ENCODE measurements at regions not wholly inside any gene's neighbourhood (a gene's known extent, or its start where the extent isn't known, plus 50 kb on each side); places are given as distances from the start of the nearest gene placed in this dataset.
A peak's percentile ranks its signal among the peaks of the same experiment; 100 is the strongest.

- TF ChIP-seq, protein P1, sequence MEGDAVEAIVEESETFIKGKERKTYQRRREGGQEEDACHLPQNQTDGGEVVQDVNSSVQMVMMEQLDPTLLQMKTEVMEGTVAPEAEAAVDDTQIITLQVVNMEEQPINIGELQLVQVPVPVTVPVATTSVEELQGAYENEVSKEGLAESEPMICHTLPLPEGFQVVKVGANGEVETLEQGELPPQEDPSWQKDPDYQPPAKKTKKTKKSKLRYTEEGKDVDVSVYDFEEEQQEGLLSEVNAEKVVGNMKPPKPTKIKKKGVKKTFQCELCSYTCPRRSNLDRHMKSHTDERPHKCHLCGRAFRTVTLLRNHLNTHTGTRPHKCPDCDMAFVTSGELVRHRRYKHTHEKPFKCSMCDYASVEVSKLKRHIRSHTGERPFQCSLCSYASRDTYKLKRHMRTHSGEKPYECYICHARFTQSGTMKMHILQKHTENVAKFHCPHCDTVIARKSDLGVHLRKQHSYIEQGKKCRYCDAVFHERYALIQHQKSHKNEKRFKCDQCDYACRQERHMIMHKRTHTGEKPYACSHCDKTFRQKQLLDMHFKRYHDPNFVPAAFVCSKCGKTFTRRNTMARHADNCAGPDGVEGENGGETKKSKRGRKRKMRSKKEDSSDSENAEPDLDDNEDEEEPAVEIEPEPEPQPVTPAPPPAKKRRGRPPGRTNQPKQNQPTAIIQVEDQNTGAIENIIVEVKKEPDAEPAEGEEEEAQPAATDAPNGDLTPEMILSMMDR (IDR thresholded peaks at IDR 0.05), result no peak
- TF ChIP-seq POLR2A (IDR thresholded peaks at IDR 0.05), result no peak
- no peak overlapping the region for H3K27ac ChIP-seq
- 70 to 94% methylated on average over 9 of the region's 9 CpGs for WGBS, 2 donors
- DNase-seq, result no peak
- H3K4me3 ChIP-seq, result no peak overlapping the region
- intact Hi-C loops (cut with DNase I), result no loop called here
- H3K27me3 ChIP-seq, result no peaks in the 10 kb centered on the region
- no peaks in the 10 kb centered on the region for H3K36me3 ChIP-seq
- H3K4me1 ChIP-seq, result peaks cover 0 to 8% (median 6%) of the 10 kb centered on the region in 3 donors
- H3K9me3 ChIP-seq, result no peaks in the 10 kb centered on the region
Measured at GRCh38 chr6:11925805-11926204, 86.3 kb upstream of the HIVEP1 start.

- Histone ChIP-seq H3K36me3 (no peaks in the 10 kb centered on the region), H3K9me3 (no peaks in the 10 kb centered on the region), H3K27me3 (no peaks in the 10 kb centered on the region), H3K27ac (no peak overlapping the region), H3K4me1 (peaks cover 0 to 27% (median 16%) of the 10 kb centered on the region in 3 donors), H3K4me3 (no peak overlapping the region)
- WGBS, 2 donors, result 83 to 95% methylated on average over 3 of the region's 3 CpGs
- intact Hi-C loops (cut with DNase I), result no loop called here
- TF ChIP-seq POLR2A (IDR thresholded peaks at IDR 0.05), result no peak
- TF ChIP-seq, protein P1 (IDR thresholded peaks at IDR 0.05), result no peak
- DNase-seq, result no peak
Measured at GRCh38 chr6:11923621-11924020, 88.5 kb upstream of the HIVEP1 start.

GRCh38 chr6:11922901-11923300, 89.2 kb upstream of the HIVEP1 start:
- no peak for DNase-seq
- Histone ChIP-seq H3K4me1 (peaks cover 0 to 34% (median 21%) of the 10 kb centered on the region in 3 donors), H3K36me3 (no peaks in the 10 kb centered on the region), H3K4me3 (no peak overlapping the region), H3K9me3 (no peaks in the 10 kb centered on the region), H3K27me3 (no peaks in the 10 kb centered on the region), H3K27ac (no peak overlapping the region)
- no peak for TF ChIP-seq POLR2A (IDR thresholded peaks at IDR 0.05)
- TF ChIP-seq, protein P1 (IDR thresholded peaks at IDR 0.05), result no peak
- 90 to 94% methylated on average over 2 of the region's 2 CpGs for WGBS, 2 donors
- intact Hi-C loops (cut with DNase I), result no loop called here

- Histone ChIP-seq H3K4me1 (peaks cover 0 to 34% (median 21%) of the 10 kb centered on the region in 3 donors), H3K27me3 (no peaks in the 10 kb centered on the region), H3K36me3 (no peaks in the 10 kb centered on the region), H3K9me3 (no peaks in the 10 kb centered on the region), H3K4me3 (no peak overlapping the region), H3K27ac (peak overlapping the region in 3 of 4 donors; percentile 45 to 65 (median 57))
- TF ChIP-seq POLR2A (IDR thresholded peaks at IDR 0.05), result no peak
- TF ChIP-seq, protein P1 (IDR thresholded peaks at IDR 0.05), result no peak
- WGBS, 2 donors, result 74 to 88% methylated on average over 2 of the region's 2 CpGs
- no peak for DNase-seq
- intact Hi-C loops (cut with DNase I), result no loop called here
Measured at GRCh38 chr6:11921751-11922150, 90.4 kb upstream of the HIVEP1 start.

DNA sequence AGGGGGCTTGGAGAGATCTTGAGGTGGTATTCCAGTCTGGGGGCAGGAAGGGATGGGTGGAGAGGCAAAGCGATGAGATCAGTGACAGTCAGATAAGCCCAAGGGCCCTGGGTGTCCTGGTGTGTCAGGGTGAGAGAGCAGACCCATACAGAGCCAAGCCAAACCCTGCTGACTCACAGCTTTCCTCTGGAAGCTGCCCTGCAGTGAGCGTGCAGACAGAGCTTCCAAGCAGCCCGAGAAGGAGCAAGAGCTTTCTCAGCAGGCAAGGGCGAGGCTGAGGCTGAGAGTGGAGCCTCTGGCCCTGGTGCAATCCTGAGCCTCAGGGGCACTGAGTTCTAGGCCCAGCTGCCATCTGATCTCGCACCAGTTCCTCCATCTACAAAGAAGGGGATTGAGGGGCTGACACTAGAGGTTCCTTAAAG, 91.1 kb upstream of the HIVEP1 start:
- Histone ChIP-seq H3K27ac (peak overlapping the region; percentile 33 to 65 (median 51)), H3K9me3 (no peaks in the 10 kb centered on the region), H3K4me1 (peaks cover 0 to 34% (median 21%) of the 10 kb centered on the region in 3 donors), H3K36me3 (no peaks in the 10 kb centered on the region), H3K27me3 (no peaks in the 10 kb centered on the region), H3K4me3 (no peak overlapping the region)
- DNase-seq, result no peak
- intact Hi-C loops (cut with DNase I), result no loop called here
- no peak for TF ChIP-seq POLR2A (IDR thresholded peaks at IDR 0.05)
- TF ChIP-seq, protein P1 (IDR thresholded peaks at IDR 0.05), result no peak
- WGBS, 2 donors, result 29 to 68% methylated on average over 3 of the region's 5 CpGs

All from esophagus squamous epithelium (tissue), 5 donors.